GM19239 (cell line): ENCODE measurements at regions not wholly inside any gene's neighbourhood (a gene's known extent, or its start where the extent isn't known, plus 50 kb on each side); places are given as distances from the start of the nearest gene placed in this dataset.
"Not testable (repeated sequence)": the region's sequence is repeated elsewhere in the genome, so short reads cannot be mapped to it uniquely, and the experiment has no call there.

Experiments used
- DNase-seq: peaks from one replicate; pipeline ENCODE4 v3.0.0; 2011; ENCODE audit warnings: low spot score; ENCODE audit not compliant: insufficient read length
- FAIRE-seq: peaks from 2 replicates; lab custom pipeline; 2011; peaks lifted over from hg19 to GRCh38; lab: Jason Lieb, UNC

DNA sequence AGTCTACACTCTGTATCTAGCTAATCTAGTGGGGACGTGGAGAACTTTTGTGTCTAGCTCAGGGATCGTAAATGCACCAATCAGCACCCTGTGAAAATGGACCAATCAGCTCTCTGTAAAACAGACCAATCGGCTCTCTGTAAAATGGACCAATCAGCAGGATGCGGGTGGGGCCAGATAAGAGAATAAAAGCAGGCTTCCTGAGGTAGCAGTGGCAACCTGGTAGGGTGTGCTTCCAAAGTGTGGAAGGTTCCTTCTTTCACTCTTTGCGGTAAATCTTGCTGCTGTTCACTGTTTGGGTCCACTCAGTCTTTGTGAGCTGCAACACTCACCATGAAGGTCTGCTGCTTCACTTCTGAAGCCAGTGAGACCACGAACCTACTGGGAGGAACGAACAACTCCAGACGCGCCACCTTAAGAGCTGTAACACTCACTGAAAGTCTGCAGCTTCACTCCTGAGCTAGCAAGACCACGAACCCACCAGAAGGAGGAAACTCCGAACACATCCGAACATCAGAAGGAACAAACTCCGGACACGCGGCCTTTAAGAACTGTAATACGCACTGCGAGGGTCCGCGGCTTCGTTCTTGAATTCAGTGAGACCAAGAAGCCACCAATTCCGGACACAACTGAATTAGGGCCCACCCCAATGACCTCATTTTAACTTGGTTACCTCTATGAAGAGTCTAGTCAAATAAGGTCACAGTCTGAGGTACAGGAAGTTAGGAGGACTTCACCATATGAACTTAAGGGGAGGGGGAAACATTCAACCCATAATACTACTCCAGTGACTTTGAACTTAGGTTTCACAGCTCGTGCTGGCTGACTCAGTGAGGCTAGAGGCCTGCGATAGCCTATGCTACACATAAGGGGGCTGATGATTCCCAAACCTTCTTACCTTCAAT lies 59.8 kb upstream of the LPGAT1 start:
- FAIRE-seq, DNase-seq: not testable (repeated sequence)

GRCh38 chr1:211889307-211890090 lies 58.9 kb upstream of the LPGAT1 start:
- not testable (repeated sequence) for FAIRE-seq, DNase-seq

- no peak for FAIRE-seq
- no peak for DNase-seq
These were observed 56.0 kb upstream of the LPGAT1 start for GRCh38 chr1:211886551-211886950.

GRCh38 chr1:211885747-211886522 lies 55.4 kb upstream of the LPGAT1 start:
- no peak for FAIRE-seq
- no peak for DNase-seq

- no peak for DNase-seq
- FAIRE-seq: peak; percentile 39
These were observed 51.9 kb upstream of the LPGAT1 start for GRCh38 chr1:211882381-211883004.
